Endothelial cell of hepatic sinusoid (primary cell): ENCODE measurements at regions not wholly inside any gene's neighbourhood (a gene's known extent, or its start where the extent isn't known, plus 50 kb on each side); places are given as distances from the start of the nearest gene placed in this dataset.
"Not testable (repeated sequence)": the region's sequence is repeated elsewhere in the genome, so short reads cannot be mapped to it uniquely, and the experiment has no call there.

Source experiments
- in situ Hi-C: cut with HindIII; loops from 2 replicates; pipeline ENCODE4 v1.10.0; 2017; ENCODE audit warnings: low sequenced_read_pairs

DNA sequence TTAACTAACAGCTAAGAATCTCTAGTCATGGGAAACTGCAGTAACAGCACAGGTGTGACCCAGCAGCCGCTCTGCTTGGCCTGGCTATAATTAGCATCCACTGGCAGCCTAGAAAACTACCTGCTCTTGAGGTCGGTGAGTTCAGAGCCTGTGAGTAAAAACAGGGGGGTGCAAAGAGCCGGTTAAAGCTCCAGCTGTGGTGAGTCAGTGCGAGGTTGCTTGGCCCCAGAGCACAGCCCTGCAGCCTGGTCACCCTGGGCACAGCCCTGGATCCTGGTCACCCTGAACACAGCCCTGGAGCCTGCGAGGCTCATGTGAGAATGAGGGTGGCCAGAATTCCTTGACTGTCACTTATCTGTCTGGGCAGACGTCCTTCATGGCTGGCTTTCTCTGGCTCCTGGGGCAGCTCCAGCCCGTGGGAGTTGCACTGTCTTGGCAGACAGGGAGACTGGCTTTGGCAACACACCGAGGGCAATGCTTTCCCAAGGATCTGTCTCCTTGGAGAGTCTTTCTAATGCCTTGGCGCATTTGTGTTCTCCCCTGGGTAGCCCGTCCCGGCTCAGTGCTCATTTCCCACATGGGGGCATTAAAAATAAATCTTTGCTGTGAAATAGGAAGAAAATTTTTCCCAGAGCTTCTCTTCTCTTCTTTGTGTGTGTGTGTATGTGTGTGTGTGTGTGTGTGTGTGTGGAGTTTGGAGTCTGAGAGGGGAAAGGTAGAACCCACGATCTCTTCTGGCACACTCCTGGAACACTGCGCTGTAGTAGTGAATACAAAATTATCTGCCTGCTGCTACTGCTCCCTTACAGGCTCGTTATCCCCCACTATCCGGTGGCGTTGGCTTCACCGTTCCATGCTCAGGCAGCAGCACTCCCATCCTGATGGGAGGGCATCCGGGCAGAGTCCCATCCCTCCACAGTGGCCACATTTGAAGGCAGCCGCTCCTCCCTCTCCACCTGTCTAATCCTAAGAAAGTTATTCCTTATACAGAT lies 250.2 kb upstream of the MEX3C start:
- in situ Hi-C loops: no loop called here

DNA sequence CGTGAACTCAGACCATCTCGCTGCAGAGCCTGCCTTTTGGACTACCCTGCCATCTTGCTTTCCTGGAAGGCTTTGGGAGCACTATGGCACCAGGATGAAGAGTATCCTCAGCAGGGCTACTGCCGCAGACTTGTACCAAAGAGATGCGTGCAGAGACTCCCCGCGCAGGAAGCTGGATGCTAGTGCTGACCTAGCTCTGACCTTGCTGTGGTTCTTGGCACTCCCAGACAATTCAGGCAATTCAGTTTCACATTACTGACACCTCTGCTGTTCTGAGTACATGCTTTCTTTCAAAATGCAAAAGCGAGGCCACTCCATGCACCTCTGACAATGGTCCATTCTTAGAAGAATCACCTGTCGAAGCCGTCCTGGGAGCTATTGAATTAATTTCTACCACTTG lies 251.5 kb upstream of the MEX3C start:
- in situ Hi-C loops: no loop called here

DNA sequence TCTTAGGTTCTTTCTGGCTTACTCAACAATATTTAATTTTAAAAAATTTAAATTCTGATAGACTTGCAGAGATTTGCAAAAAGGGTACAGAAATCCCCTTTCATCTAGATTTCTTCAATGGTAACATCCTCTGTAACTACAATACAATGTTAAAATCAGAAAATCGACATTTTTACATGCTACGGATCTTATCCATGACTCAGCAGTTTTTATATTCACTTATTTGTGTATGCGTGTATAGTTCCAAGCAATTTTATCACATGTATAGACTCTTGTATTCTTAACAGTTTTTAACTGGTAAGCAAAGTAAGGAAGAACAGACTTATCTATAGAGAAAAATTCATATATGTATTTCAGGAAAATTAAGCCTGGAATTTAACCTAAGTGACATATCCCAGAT lies 256.1 kb upstream of the MEX3C start:
- in situ Hi-C loops: no loop called here

DNA sequence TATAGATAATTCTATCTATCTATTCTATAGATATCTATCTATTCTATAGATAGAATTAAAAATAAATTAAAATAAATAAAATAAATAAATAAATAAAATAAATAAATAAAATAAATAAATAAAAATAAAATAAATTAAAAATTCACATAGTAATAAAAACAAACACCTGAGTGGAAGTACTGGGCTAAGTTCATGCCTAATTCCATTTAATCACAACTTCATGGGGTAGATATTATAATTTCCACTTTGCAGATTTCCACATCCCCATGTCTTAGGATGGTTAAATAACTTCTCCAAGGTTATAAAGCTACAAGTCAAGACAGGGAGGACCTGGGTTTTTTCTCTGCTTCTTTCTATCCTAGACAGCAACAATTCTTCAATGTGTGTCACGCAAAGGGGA lies 261.4 kb upstream of the MEX3C start:
- in situ Hi-C loops: no loop called here

DNA sequence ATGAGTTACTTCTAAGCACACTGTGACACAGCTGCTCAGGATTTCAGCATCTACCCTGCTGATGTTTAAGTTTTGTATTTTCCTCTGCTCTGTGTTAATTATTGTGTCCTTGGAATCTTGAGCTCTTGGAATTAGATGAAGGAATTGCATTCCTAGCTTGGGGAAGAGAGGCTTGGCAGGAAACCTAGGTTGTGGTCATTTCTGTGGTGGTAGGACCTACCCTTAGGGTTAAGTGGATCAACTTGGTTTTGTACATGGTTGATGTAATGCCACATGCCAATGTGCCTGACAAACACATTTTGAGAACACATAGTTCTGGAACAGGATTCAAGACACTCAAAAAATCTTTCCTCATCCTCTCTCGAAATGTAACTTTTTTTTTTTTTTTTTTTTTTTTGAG lies 264.5 kb upstream of the MEX3C start:
- in situ Hi-C loops: no loop called here

DNA sequence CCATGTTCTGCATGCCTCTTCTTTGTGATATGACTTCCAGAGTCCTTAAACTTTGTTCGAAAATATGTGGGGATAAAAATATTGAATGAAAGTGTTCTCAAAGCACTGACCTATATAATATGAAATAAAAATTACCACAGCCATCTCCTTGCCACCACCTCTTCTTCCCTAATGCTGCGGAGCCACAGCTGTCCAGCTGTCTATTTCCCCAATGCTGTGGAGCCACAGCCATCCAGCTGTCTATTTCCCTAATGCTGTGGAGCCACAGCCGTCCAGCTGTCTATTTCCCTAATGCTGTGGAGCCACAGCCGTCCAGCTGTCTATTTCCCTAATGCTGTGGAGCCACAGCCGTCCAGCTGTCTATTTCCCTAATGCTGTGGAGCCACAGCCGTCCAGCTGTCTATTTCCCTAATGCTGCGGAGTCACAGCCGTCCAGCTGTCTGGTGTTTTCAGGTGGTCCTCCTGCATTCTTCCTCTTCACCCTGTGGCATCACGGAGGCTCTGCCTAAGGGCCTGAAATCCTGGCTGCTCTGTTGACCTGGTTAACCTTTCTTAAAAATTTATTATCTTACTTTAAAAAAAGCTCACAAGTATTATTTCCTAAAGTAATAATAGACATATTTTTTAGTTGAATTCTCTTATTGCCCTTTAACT lies 266.1 kb upstream of the MEX3C start:
- in situ Hi-C loops: no loop called here

DNA sequence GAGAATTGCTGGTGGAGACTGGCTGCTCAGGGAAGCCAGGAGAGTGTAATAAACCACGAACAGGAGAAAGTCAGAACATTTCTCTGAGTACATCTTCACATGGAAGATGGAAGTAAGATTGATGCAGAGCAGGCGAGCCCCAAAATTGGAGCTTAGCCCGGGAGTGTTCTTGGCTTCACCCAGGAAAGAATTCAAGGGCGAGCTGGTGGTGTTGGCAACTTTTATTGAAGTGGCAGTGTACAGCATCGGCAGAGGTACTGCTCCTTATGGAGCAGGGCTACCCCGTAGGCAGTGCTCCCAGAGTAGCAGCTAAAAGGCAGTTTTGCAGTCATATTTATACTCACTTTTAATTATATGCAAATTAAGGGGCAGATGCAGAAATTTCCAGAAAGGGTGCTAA lies 281.4 kb upstream of the MEX3C start:
- in situ Hi-C loops: no loop called here

DNA sequence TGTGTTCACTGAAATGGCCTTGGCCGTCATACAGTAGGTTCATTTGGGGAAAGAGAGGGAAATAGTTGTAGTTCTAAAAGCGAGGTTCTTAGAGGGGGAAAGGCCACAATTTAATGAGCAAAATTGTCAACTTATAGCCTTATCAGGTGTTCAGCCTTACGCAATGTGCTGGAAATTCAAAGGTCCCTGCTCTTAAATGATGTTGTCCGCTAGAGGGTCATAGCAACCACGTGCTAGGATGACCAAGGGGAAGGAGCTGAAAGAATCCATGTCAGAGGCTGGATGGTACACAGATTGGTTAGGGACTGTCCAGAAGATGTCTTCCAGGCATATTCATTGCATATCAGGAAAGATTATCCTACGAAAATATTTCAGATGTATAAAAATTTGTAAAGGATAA lies 282.3 kb upstream of the MEX3C start:
- in situ Hi-C loops: loop anchor here (10.0 kb wide), 1 partner anchor 55 kb away; no protein-coding TSS in a partner anchor

DNA sequence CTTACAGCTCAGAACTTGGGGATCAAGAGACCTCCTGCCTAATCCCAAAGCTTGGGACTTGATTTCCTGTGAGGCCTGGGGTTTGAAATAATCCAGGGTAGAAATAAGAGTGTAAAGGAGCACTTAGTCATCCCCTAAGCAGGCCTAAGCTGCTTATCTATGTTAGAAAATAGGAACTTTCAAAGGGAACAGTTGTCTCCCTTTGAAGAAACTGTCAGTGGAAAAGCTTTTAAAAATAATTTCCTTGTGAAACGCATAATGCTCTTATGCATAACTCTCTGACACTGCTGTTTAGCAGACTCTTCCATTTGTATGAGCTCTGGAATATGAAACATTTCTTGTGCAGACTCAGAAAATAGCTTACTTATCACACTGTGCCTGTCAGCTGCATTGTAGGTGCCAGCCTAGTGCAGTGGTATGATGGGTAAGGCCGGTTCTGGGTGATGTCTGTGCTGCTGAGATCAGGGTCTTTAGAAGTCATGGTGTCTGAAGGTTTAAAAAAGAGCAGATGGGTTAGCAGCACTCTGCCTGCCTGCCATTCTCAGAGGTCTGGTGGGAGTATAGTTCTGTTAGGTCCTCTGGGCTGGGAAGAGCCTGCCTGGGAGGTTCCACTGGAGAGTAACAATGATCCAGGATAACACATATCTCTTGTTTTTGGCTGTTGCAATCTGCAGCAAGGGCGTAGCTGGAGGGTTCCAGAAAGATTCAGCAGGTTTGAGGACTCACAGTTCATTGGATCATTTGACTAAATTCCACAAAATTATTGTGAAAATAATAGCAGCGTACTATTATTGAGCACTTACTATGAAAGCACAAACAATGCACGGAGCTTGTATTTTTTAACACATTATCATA lies 283.2 kb upstream of the MEX3C start:
- in situ Hi-C loops: loop anchor here (10.0 kb wide), 1 partner anchor 56 kb away; no protein-coding TSS in a partner anchor

DNA sequence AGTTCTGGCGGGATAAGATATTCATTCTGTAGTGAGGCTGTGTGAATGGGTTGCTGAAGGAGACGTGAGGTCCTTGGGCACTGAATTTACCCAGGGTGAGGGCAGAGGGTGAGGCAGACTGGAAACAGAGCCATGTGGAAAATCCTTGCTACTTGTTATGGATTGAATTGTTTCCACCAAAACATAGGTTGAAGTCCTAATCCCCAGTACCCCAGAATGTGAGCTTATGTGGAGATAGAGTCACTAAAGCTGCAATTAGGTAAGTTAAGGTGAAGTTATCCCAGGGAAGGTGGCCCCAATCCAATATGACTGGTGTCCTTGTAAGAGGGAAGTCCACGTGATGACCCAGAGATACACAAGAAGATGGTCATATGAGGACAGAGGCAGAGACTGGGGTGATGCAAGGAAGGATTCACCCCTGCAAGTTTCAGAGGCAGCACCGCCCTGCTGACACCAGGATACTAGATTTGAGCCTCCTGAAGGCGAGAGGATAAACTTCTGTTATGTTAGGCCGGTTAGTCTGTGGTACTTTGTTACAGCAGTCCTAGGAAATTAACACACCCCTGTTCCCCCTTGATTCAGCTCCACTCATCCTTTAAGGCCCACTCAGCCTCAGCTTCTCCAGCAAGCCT lies 289.4 kb upstream of the MEX3C start:
- in situ Hi-C loops: loop anchor here (10.0 kb wide), 1 partner anchor 62 kb away; no protein-coding TSS in a partner anchor

DNA sequence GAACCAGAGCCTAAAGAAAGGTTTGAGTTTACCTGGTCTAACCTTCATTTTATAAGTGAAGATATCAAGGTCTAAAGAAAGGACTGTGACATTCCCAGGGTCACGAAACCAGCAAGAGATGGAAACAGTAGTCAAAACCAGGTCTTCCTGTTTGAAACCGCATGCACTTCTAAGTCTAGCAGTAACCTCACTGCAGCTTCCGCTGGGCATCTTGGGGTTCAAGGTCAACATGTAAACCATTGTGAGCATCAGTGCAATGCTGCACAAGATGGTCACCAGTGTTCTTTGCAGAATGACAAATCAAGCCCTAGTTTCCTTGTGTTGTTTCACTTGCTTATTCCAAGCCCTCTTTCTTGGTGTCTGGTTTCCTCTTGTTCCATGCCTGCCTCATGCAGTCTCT lies 292.9 kb upstream of the MEX3C start:
- in situ Hi-C loops: no loop called here

DNA sequence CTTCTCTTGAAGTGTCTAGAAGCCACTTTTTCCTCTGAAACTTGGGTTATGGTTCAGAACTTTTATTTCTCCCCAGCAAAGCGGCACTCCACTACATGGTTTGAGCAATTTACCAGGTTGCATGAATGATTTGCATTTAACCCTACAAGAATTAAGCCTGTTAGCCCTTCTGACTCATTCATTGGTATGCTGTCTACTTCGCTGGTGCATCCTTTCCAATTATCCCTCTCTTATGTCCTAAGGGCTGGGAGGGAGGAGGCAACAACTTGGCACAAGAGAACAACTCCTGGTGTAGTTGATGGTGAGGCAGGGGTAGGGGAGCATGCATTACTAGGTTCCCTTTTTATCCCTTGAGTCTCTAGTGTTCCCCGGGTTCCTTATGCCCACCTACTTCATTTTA lies 293.4 kb upstream of the MEX3C start:
- in situ Hi-C loops: no loop called here

DNA sequence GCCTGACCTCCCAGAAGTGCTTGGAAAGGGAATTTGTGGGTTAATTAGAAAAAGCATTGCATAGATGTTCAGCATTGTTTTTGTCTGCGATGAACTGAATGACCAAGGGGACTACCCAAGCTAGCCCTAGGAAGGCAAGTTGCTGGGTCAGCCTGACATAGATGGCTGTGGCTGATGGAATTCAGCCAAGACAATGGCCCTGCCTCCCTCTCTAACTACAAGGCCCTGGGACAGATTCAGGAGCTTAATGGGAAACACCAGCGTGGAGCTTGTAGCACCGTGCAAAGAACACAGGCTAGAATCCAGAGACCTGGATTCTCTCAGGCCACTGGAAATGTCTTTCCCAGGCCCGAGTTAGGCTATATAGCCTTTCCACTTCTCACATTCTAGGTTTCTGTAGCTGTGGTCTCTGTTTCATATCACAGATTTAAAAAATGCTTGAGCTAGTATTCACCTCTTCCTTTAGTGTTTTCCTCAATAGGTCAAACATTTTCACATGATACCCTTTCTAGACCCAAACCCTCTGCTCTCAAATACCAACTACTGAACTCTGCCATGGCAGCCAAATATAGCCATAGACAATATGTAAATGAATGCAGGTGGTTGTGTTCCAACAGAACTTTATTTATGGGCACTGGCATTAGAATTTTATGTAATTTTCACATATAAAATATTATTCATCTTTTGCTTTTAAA lies 294.3 kb upstream of the MEX3C start:
- in situ Hi-C loops: no loop called here

DNA sequence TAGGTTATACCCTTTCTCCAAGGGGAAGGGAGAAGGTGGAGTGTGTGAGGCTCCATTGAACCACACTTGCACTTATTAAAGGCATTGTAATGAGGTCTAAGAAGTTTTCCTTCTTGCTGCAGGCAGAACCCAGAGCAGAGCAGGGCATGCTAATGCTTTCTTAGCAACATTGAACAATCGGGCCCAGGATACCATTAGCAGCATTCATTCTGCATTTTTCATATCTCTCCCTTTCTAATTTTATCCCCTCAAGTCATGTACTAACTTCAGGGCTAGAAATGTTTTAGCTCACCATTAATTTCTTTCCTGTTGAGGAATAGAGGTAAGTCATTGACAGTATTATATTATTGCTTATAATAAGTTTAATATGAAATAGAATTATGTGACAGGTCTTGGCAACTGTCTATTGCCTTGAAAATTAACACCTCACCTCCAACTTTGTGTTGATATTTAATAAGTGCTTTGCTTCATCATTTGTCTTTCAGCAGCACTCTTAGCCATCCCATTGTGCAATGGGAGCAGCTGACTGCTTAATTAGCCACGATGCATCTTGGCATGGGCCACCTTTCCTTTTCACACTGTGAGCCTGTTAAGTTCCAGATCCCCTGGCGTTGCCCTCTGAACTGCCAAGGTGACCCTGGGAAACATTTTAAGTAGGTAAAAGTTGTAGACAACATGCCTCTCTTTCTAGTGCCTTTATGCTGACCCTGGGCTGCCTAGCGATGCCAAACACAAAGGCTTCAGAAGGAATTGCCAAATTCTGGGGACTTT lies 300.8 kb upstream of the MEX3C start:
- in situ Hi-C loops: no loop called here

DNA sequence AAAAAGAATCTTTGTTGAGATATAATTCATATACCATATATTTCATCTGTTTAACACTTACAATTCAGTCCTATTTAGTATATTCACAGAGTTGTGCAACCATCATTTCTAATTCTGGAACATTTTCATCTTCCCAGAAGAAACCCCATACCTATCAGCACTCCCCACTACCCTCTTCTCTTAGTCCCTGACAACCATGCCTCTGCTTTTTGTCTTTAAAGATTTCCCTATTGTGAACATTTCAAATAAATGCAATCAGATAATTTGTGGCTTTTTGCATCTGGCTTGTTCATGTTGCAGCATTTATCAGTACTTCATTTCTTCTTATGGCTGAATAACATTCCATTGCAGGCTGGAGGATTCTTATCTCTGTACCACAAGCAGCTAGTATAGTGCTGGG lies 305.9 kb upstream of the MEX3C start:
- in situ Hi-C loops: no loop called here

DNA sequence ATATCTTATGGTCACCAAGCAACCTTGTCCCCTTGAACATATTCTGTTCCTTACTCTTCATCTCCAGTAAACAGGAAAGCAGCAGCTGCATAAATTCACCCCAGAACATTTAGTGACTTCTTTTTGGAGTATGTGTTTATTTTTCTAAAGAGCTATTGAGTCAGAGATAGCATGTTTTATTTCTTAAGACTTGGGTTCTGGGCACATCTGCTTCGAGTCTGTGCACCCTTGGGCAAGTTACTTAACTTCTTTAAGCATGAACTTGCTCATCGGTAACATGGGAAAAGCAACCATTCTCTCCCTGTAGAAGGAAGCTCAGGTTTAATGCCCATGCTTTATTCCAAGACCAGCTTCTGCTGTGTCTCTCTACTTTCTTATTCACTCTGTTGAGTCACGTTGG lies 309.3 kb upstream of the MEX3C start:
- in situ Hi-C loops: no loop called here

DNA sequence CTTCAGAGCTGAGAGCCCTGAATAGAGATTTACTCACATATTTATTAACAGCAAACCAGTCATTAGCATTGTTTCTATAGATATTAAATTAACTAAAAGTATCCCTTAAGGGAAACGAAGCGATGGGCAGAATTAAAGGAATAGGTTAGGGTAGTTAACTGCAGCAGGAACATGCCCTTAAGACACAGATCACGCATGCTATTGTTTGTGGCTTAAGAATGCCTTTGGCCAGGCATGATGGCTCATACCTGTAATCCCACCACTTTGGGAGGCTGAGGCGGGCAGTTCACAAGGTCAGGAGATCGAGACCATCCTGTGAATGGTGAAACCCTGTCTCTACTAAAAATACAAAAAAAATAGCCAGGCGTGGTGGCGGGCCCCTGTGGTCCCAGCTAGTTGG lies 310.9 kb upstream of the MEX3C start:
- in situ Hi-C loops: not testable (repeated sequence)

DNA sequence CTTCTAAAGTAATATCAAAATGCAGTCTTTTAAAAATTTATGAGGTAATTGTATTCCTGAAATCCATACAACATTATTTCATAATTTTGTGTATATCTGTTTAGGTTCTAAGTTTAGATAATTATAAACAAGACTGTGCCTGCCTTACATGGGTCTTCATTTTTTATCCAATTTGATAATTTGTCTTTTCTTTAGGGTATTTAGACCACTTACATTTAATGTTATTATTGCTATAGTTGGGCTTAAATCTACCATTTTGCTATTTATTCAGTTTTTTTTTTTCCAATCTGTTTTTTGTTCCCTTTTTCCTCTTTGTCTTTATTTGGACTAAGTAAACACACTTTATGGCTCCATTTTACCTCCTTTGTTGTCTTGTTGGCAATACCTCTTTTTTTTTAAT lies 312.5 kb upstream of the MEX3C start:
- in situ Hi-C loops: no loop called here

DNA sequence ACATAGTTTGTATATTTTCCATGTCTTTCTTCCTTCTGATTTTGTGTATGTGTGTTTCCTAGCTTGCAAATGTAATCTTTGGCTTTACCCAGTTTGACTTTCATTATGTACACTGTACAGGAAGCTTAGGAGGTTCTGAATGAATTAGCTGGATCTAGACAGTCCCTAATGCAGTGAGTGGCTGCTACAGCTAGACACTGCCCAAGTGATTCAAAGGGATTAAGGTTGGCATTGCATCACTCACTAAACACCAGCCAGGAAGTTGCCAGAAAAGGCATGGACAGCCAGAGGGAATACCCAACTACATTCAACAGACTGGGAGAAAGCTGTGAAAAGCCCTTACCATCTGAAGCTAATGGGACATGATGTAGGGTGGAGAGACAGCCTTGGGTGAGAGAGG lies 316.0 kb upstream of the MEX3C start:
- in situ Hi-C loops: no loop called here
